H1 (cell line): ENCODE measurements at regions not wholly inside any gene's neighbourhood (a gene's known extent, or its start where the extent isn't known, plus 50 kb on each side); places are given as distances from the start of the nearest gene placed in this dataset.

ENCODE experiments used
- CTCF ChIA-PET: fragments of 300-600 bp; sonication (Branson Sonifier 250); formaldehyde crosslinking; loops from one replicate; lab custom pipeline; 2021; ENCODE audit not compliant: partially characterized antibody; lab: Charles Lee
- POLR2A ChIA-PET: fragments of 300-600 bp; sonication (Branson Sonifier 250); formaldehyde crosslinking; loops from one replicate; lab custom pipeline; 2021; ENCODE audit warnings: inconsistent platforms; ENCODE audit not compliant: partially characterized antibody; lab: Charles Lee
- DNase-seq, 2 experiments: peaks; one replicate each; pipeline versions ENCODE4 v3.0.0 to v3.0.0-alpha.2; 2010 to 2022; ENCODE audit warnings: low spot score in 2 of 2, low read depth in 1 of 2, mixed read lengths in 1 of 2
- FAIRE-seq: peaks from 2 replicates; lab custom pipeline; 2011; peaks lifted over from hg19 to GRCh38; lab: Jason Lieb, UNC
- H2AFZ ChIP-seq: 2 replicates; pipeline ENCODE4 v1.8.1; 2012; ENCODE audit warnings: low read length, inconsistent platforms
- H2AK5ac ChIP-seq: 2 replicates; pipeline ENCODE4 v1.6.1; 2013; ENCODE audit warnings: low read depth, low read length
- H2BK120ac ChIP-seq: replicated peaks from 2 replicates; pipeline ENCODE3; 2013; ENCODE audit warnings: low read depth, low read length, inconsistent platforms
- H2BK12ac ChIP-seq: 2 replicates; pipeline ENCODE4 v1.6.1; 2013; ENCODE audit warnings: low read depth, low read length
- H2BK15ac ChIP-seq: 2 replicates; pipeline ENCODE4 v1.6.1; 2013; ENCODE audit warnings: low read length
- H2BK20ac ChIP-seq: 2 replicates; pipeline ENCODE4 v1.6.1; 2013; ENCODE audit warnings: low read length
- H2BK5ac ChIP-seq: 2 replicates; pipeline ENCODE4 v1.6.1; 2013; ENCODE audit warnings: low read depth, low read length
- H3K14ac ChIP-seq: 2 replicates; pipeline ENCODE4 v1.6.1; 2013; ENCODE audit warnings: inconsistent platforms; ENCODE audit not compliant: insufficient read length
- H3K18ac ChIP-seq: 2 replicates; pipeline ENCODE4 v1.6.1; 2013; ENCODE audit warnings: low read length; ENCODE audit errors: extremely low read depth
- H3K23ac ChIP-seq: 2 replicates; pipeline ENCODE4 v1.6.1; 2013; ENCODE audit warnings: inconsistent platforms; ENCODE audit not compliant: insufficient read length
- H3K23me2 ChIP-seq: 2 replicates; pipeline ENCODE4 v1.6.1; 2013; ENCODE audit warnings: low read depth, low read length
- H3K27ac ChIP-seq: 2 replicates; pipeline ENCODE4 v1.6.1; 2011; ENCODE audit warnings: low read depth, low read length, inconsistent platforms
- H3K27me3 ChIP-seq, 4 experiments: replicated peaks in 1 of 4; 1 replicate in 1 of 4; 2 replicates in 3 of 4; pipeline versions ENCODE4 v1.6.1 to v1.8.1; 2011 to 2013; ENCODE audit warnings: low read length in 3 of 4, mild to moderate bottlenecking in 3 of 4, inconsistent platforms in 2 of 4, mixed read lengths in 2 of 4, moderate library complexity in 1 of 4; ENCODE audit not compliant: control insufficient read depth in 3 of 4, insufficient read depth in 3 of 4; ENCODE audit errors: extremely low read depth in 1 of 4
- H3K36me3 ChIP-seq, 4 experiments: 2 replicates each; pipeline versions ENCODE4 v1.6.1 to v1.8.1; 2011 to 2013; ENCODE audit warnings: mild to moderate bottlenecking in 4 of 4, low read length in 3 of 4, moderate library complexity in 2 of 4, control low read depth in 1 of 4, inconsistent platforms in 1 of 4; ENCODE audit not compliant: insufficient read depth in 4 of 4, control insufficient read depth in 2 of 4
- H3K4ac ChIP-seq: replicated peaks from 2 replicates; pipeline ENCODE3; 2013; ENCODE audit warnings: low read length, low read depth, mixed read lengths, inconsistent platforms; ENCODE audit not compliant: insufficient read length
- H3K4me1 ChIP-seq, 4 experiments: replicated peaks in 1 of 4; 1 replicate in 1 of 4; 2 replicates in 3 of 4; pipeline versions ENCODE4 v1.6.1 to v1.8.1; 2011 to 2013; ENCODE audit warnings: low read length in 3 of 4, inconsistent platforms in 2 of 4, mixed read lengths in 1 of 4; ENCODE audit not compliant: insufficient read depth in 4 of 4, control insufficient read depth in 3 of 4
- H3K4me2 ChIP-seq, 2 experiments: 2 replicates each; pipeline versions ENCODE4 v1.6.1 to v1.8.1; 2011 to 2013; ENCODE audit warnings: low read depth in 2 of 2, low read length in 2 of 2, control low read depth in 1 of 2, inconsistent platforms in 1 of 2, mild to moderate bottlenecking in 1 of 2; ENCODE audit not compliant: insufficient read depth in 1 of 2
- H3K4me3 ChIP-seq, 4 experiments: fragments of 200-600, 300-600 bp in 1 of 4; sonication (generic), shearing (Covaris generic), sonication (Bioruptor Twin) in 1 of 4; 2 replicates each; pipeline versions ENCODE4 v1.5.1 to v1.8.1; 2011 to 2016; ENCODE audit warnings: low read length in 4 of 4, low read depth in 3 of 4, control low read depth in 2 of 4, inconsistent platforms in 2 of 4, mild to moderate bottlenecking in 2 of 4, mixed read lengths in 1 of 4, moderate library complexity in 1 of 4; ENCODE audit not compliant: insufficient read depth in 2 of 4; ENCODE audit errors: extremely low read depth in 1 of 4
- H3K56ac ChIP-seq: replicated peaks from 2 replicates; pipeline ENCODE3; 2013; ENCODE audit warnings: low read depth, mild to moderate bottlenecking, mixed read lengths, low read length, inconsistent platforms; ENCODE audit not compliant: insufficient read length
- H3K79me1 ChIP-seq: 2 replicates; pipeline ENCODE4 v1.6.1; 2013; ENCODE audit warnings: low read depth, low read length, control low read depth
- H3K79me2 ChIP-seq, 2 experiments: 2 replicates each; pipeline versions ENCODE4 v1.6.1 to v1.8.1; 2012 to 2013; ENCODE audit warnings: low read length in 2 of 2, mild to moderate bottlenecking in 2 of 2, inconsistent platforms in 1 of 2; ENCODE audit not compliant: insufficient read depth in 2 of 2, control insufficient read depth in 1 of 2
- H3K9ac ChIP-seq, 4 experiments: replicated peaks in 1 of 4; 1 replicate in 1 of 4; 2 replicates in 3 of 4; pipeline versions ENCODE4 v1.6.1 to v1.8.1; 2011 to 2013; ENCODE audit warnings: low read depth in 3 of 4, low read length in 3 of 4, control low read depth in 2 of 4, mild to moderate bottlenecking in 2 of 4, moderate library complexity in 2 of 4, inconsistent platforms in 1 of 4; ENCODE audit errors: extremely low read depth in 1 of 4
- H3K9me3 ChIP-seq, 2 experiments: 2 replicates each; pipeline versions ENCODE4 v1.6.1 to v1.8.1; 2012 to 2013; ENCODE audit warnings: mild to moderate bottlenecking in 2 of 2, moderate library complexity in 2 of 2, control low read depth in 1 of 2, inconsistent platforms in 1 of 2, low read depth in 1 of 2, low read length in 1 of 2, mixed read lengths in 1 of 2; ENCODE audit not compliant: insufficient read depth in 2 of 2
- H4K20me1 ChIP-seq, 2 experiments: replicated peaks in 1 of 2; 2 replicates each; pipeline versions ENCODE3 to v1.8.1; 2011 to 2013; ENCODE audit warnings: inconsistent platforms in 2 of 2, low read length in 2 of 2, mild to moderate bottlenecking in 1 of 2; ENCODE audit not compliant: insufficient read depth in 2 of 2, control insufficient read depth in 1 of 2
- H4K5ac ChIP-seq: 2 replicates; pipeline ENCODE4 v1.6.1; 2013; ENCODE audit warnings: low read length, low read depth, mixed read lengths, inconsistent platforms; ENCODE audit not compliant: insufficient read length
- H4K8ac ChIP-seq: 2 replicates; pipeline ENCODE4 v1.8.0; 2013; ENCODE audit warnings: mild to moderate bottlenecking, moderate library complexity, low read length, inconsistent platforms; ENCODE audit not compliant: insufficient read depth; ENCODE audit errors: extremely low read depth
- H4K91ac ChIP-seq: replicated peaks from 2 replicates; pipeline ENCODE3; 2013; ENCODE audit warnings: low read length, mixed read lengths, inconsistent platforms; ENCODE audit not compliant: insufficient read length
- CBX5 ChIP-seq: fragments of 300-800, 300-1000 bp; sonication (generic); IDR thresholded peaks from 2 replicates; pipeline ENCODE4 v1.7.1; 2016; ENCODE audit warnings: antibody characterized with exemption, low read length, low read depth
- CEBPB ChIP-seq: IDR thresholded peaks from 2 replicates; pipeline ENCODE4 v1.6.1; 2012; ENCODE audit warnings: low read depth, low read length
- CHD2 ChIP-seq: IDR thresholded peaks from 2 replicates; pipeline ENCODE4 v1.6.1; 2012; ENCODE audit warnings: low read length, improper control_type of control experiment
- CREB1 ChIP-seq: IDR thresholded peaks from 2 replicates; pipeline ENCODE4 v1.6.1; 2012; ENCODE audit warnings: inconsistent platforms
- EGR1 ChIP-seq: IDR thresholded peaks from 2 replicates; pipeline ENCODE4 v1.6.1; 2011; ENCODE audit warnings: low read depth, low read length, borderline replicate concordance
- EZH2 ChIP-seq: fragments of 200-600 bp; sonication (generic); IDR thresholded peaks from 2 replicates; pipeline ENCODE4 v1.7.1; 2012; ENCODE audit warnings: low read depth, mild to moderate bottlenecking, moderate library complexity, low read length, inconsistent platforms; ENCODE audit not compliant: severe bottlenecking
- GABPA ChIP-seq: IDR thresholded peaks from 2 replicates; pipeline ENCODE4 v1.6.1; 2011; ENCODE audit warnings: mild to moderate bottlenecking, low read length, moderate library complexity, borderline replicate concordance; ENCODE audit not compliant: insufficient read depth
- KDM4A ChIP-seq: IDR thresholded peaks from one replicate; pipeline ENCODE4 v1.7.1; 2012; ENCODE audit warnings: low read depth, mild to moderate bottlenecking, moderate library complexity, low read length, inconsistent platforms; ENCODE audit not compliant: severe bottlenecking
- KDM5A ChIP-seq: fragments of 200-600 bp; IDR thresholded peaks from 2 replicates; pipeline ENCODE4 v1.7.1; 2012; ENCODE audit warnings: mild to moderate bottlenecking, low read length, inconsistent platforms, mixed read lengths
- MAFK ChIP-seq: IDR thresholded peaks from 2 replicates; pipeline ENCODE4 v1.6.1; 2012; ENCODE audit warnings: low read depth, mild to moderate bottlenecking, improper control_type of control experiment, low read length
- RAD21 ChIP-seq, 2 experiments: IDR thresholded peaks in 1 of 2; conservative IDR thresholded peaks in 1 of 2; 2 replicates each; pipeline ENCODE4 v1.6.1; 2011; ENCODE audit warnings: low read depth in 2 of 2, low read length in 2 of 2, improper control_type of control experiment in 1 of 2, inconsistent platforms in 1 of 2, mild to moderate bottlenecking in 1 of 2, moderate library complexity in 1 of 2
- RXRA ChIP-seq: IDR thresholded peaks from 2 replicates; pipeline ENCODE4 v1.6.1; 2011; ENCODE audit warnings: low read depth, mild to moderate bottlenecking, low read length, moderate library complexity; ENCODE audit not compliant: insufficient read depth
- SP4 ChIP-seq: IDR thresholded peaks from 2 replicates; pipeline ENCODE4 v1.6.1; 2012; ENCODE audit warnings: low read length, inconsistent platforms
- TAF7 ChIP-seq: optimal IDR thresholded peaks from 2 replicates; pipeline ENCODE3; 2011; ENCODE audit warnings: low read depth, mild to moderate bottlenecking, inconsistent platforms, low read length, moderate library complexity, borderline replicate concordance
- YY1 ChIP-seq: IDR thresholded peaks from 2 replicates; pipeline ENCODE4 v1.6.1; 2011; ENCODE audit warnings: low read depth, mild to moderate bottlenecking, low read length
- TF ChIP-seq, protein P1 (sequence below): IDR thresholded peaks from 2 replicates; pipeline ENCODE4 v1.6.1; 2011; ENCODE audit warnings: low read length, improper control_type of control experiment

DNA sequence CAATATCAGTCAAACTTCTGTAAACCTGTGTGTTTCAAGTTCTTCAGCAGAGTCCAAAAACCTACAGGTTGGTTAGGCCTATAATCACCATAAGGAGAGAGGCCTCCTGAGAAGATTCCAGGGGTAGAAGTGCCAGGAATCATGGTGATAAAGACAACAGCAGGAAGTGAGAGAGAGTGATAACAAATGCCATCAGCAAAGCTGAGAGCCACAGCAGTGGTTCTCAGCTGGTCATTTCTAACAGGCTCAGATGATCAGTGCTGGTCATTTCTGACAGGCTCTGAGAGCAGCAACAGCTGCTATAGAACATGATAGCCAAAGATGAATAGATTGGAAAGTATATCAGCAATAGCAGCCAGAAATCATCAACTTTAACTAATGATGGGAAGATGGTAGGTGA is 101.3 kb downstream of the TYW3 start:
- Histone ChIP-seq H4K8ac (no peak overlapping the region), H2BK5ac (no peak overlapping the region), H3K56ac (no peak overlapping the region), H3K27me3 (no peaks in the 10 kb centered on the region; a peak in 2 of 7 replicates), H2AFZ (no peak overlapping the region), H2BK20ac (no peak overlapping the region), H3K18ac (no peak overlapping the region), H4K91ac (no peak overlapping the region), H2BK120ac (no peak overlapping the region), H3K79me1 (no peaks in the 10 kb centered on the region), H3K4ac (no peak overlapping the region), H4K20me1 (no peaks in the 10 kb centered on the region), H2BK12ac (no peak overlapping the region), H2BK15ac (no peak overlapping the region), H3K79me2 (no peaks in the 10 kb centered on the region), H3K4me1 (no peaks in the 10 kb centered on the region), H3K9me3 (no peaks in the 10 kb centered on the region), H3K9ac (no peak overlapping the region), H3K23ac (no peak overlapping the region), H3K27ac (no peak overlapping the region), H3K4me3 (no peak overlapping the region), H2AK5ac (no peak overlapping the region), H4K5ac (no peak overlapping the region), H3K14ac (no peak overlapping the region), H3K36me3 (no peaks in the 10 kb centered on the region), H3K23me2 (no peaks in the 10 kb centered on the region), H3K4me2 (no peak overlapping the region)
- no peak for DNase-seq
- ChIA-PET CTCF (no interaction called here), POLR2A (no interaction called here)
- no peak for FAIRE-seq
- TF ChIP-seq KDM4A (no peak), CHD2 (no peak), CREB1 (no peak), CBX5 (no peak), EGR1 (no peak), GABPA (no peak), SP4 (no peak), MAFK (no peak), YY1 (no peak), TAF7 (no peak), RXRA (no peak), EZH2 (no peak), KDM5A (no peak), RAD21 (IDR thresholded peaks at IDR 0.05 in 1 of 2, conservative IDR thresholded peaks at IDR 0.05 in 1 of 2; ENCODE audit: low read depth in 2 of 2, low read length in 2 of 2) (no peak), CEBPB (no peak)
- TF ChIP-seq, protein P1, sequence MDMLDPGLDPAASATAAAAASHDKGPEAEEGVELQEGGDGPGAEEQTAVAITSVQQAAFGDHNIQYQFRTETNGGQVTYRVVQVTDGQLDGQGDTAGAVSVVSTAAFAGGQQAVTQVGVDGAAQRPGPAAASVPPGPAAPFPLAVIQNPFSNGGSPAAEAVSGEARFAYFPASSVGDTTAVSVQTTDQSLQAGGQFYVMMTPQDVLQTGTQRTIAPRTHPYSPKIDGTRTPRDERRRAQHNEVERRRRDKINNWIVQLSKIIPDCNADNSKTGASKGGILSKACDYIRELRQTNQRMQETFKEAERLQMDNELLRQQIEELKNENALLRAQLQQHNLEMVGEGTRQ, result no peak
